ENCODE measurements at regions not wholly inside any gene's neighbourhood (a gene's known extent, or its start where the extent isn't known, plus 50 kb on each side); places are given as distances from the start of the nearest gene placed in this dataset.

GRCh38 chr4:167722487-167722808 is 369.9 kb upstream of the ANXA10 start:
- TF ChIP-seq CTCF (IDR thresholded peaks at IDR 0.05): no peak
- TF ChIP-seq, protein P1, sequence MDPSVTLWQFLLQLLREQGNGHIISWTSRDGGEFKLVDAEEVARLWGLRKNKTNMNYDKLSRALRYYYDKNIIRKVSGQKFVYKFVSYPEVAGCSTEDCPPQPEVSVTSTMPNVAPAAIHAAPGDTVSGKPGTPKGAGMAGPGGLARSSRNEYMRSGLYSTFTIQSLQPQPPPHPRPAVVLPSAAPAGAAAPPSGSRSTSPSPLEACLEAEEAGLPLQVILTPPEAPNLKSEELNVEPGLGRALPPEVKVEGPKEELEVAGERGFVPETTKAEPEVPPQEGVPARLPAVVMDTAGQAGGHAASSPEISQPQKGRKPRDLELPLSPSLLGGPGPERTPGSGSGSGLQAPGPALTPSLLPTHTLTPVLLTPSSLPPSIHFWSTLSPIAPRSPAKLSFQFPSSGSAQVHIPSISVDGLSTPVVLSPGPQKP (IDR thresholded peaks at IDR 0.05; ENCODE audit: low read depth, low read length): no peak
- no peak for TF ChIP-seq NFE2L2 (conservative IDR thresholded peaks at IDR 0.05; ENCODE audit: low read length)
- no peak for TF ChIP-seq RAD21 (conservative IDR thresholded peaks at IDR 0.05 in 1 of 2, IDR thresholded peaks at IDR 0.05 in 1 of 2)
- TF ChIP-seq ZNF302 (CRISPR knock-in tag; IDR thresholded peaks at IDR 0.05): no peak
- no peak for TF ChIP-seq CEBPB (IDR thresholded peaks at IDR 0.05)
- no peak for TF ChIP-seq POLR2A (IDR thresholded peaks at IDR 0.05; ENCODE audit: low read length)

All from A549 (cell line).